Smooth muscle cell (in vitro differentiated cells): ENCODE measurements at regions not wholly inside any gene's neighbourhood (a gene's known extent, or its start where the extent isn't known, plus 50 kb on each side); places are given as distances from the start of the nearest gene placed in this dataset.

Source experiments
- DNase-seq: peaks from one replicate; lab custom pipeline; 2025; ENCODE audit not compliant: unreplicated experiment; lab: John Stamatoyannopoulos, UW
- H2AFZ ChIP-seq: fragments of 200-600 bp; sonication (generic); 2 replicates; pipeline ENCODE4 v1.6.0; 2016; ENCODE audit warnings: antibody characterized with exemption, low read depth, mild to moderate bottlenecking
- H3F3A ChIP-seq: fragments of 200-600 bp; sonication (generic); 2 replicates; pipeline ENCODE4 v1.6.0; 2017; ENCODE audit warnings: antibody characterized with exemption, low read depth
- H3K27ac ChIP-seq: fragments of 200-600 bp; sonication (generic); 2 replicates; pipeline ENCODE4 v1.5.1; 2016; ENCODE audit warnings: low read depth, mild to moderate bottlenecking
- H3K27me3 ChIP-seq: fragments of 200-600 bp; sonication (generic); 2 replicates; pipeline ENCODE4 v1.6.1; 2016; ENCODE audit warnings: low read depth, mild to moderate bottlenecking
- H3K36me3 ChIP-seq: fragments of 200-600 bp; sonication (generic); 2 replicates; pipeline ENCODE4 v1.5.1; 2016; ENCODE audit warnings: low read depth
- H3K4me1 ChIP-seq: fragments of 200-600 bp; sonication (generic); 2 replicates; pipeline ENCODE4 v1.5.1; 2016; ENCODE audit warnings: low read depth
- H3K4me2 ChIP-seq: fragments of 200-600 bp; sonication (generic); 2 replicates; pipeline ENCODE4 v1.6.0; 2016; ENCODE audit warnings: mild to moderate bottlenecking
- H3K4me3 ChIP-seq: fragments of 200-600 bp; sonication (generic); 2 replicates; pipeline ENCODE4 v1.5.1; 2016; ENCODE audit warnings: mild to moderate bottlenecking
- H3K79me2 ChIP-seq: fragments of 200-600 bp; sonication (generic); 2 replicates; pipeline ENCODE4 v1.6.0; 2016; ENCODE audit warnings: low read depth, mild to moderate bottlenecking
- H3K9ac ChIP-seq: fragments of 200-600 bp; sonication (generic); 2 replicates; pipeline ENCODE4 v1.6.0; 2016; ENCODE audit warnings: low read depth
- H3K9me3 ChIP-seq: fragments of 200-600 bp; sonication (generic); replicated peaks from 2 replicates; pipeline ENCODE4 v1.5.1; 2016; ENCODE audit warnings: low read depth
- H4K20me1 ChIP-seq: fragments of 200-600 bp; sonication (generic); 2 replicates; pipeline ENCODE4 v1.6.0; 2016; ENCODE audit warnings: low read depth
- WGBS: methylation state at CpG from one replicate; pipeline ENCODE4 v1.1.7; 2016; ENCODE audit warnings: low lambda C conversion rate; 5-methylcytosine and 5-hydroxymethylcytosine counted together
- TF ChIP-seq, protein P1 (sequence below): fragments of 200-600 bp; sonication (generic); IDR thresholded peaks from 2 replicates; pipeline ENCODE4 v1.5.1; 2017; ENCODE audit warnings: borderline replicate concordance, mild to moderate bottlenecking, antibody characterized with exemption; ENCODE audit not compliant: insufficient read depth, poor library complexity, severe bottlenecking

DNA sequence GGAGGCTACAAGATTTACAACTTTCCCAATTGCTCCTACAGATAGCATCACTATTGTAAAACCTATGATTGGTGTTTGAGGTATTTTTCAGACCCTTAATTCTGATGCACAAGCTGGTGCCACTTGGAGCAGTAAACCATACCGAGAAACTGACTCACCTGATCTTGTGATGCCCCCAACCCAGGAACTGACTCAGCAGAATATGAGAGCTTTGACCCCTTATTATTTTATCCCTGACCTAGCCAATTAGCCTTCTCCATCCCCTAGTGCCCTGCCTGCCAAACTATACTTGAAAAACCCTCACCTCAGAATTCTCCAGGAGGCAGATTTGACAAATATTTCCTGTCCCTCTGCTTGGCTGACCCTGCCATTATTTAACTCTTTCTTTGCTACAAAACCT is 585.9 kb upstream of the GHITM start:
- H3K9me3 ChIP-seq: peaks cover 6% of the 10 kb centered on the region
- no peaks in the 10 kb centered on the region for H3K36me3 ChIP-seq
- no peaks in the 10 kb centered on the region for H3K27me3 ChIP-seq
- H3K4me3 ChIP-seq: no peak overlapping the region
- H3K79me2 ChIP-seq: no peaks in the 10 kb centered on the region
- WGBS: 83% methylated on average over 1 of the region's 1 CpG
- H3K4me1 ChIP-seq: no peaks in the 10 kb centered on the region
- no peaks in the 10 kb centered on the region for H3F3A ChIP-seq
- H3K4me2 ChIP-seq: no peak overlapping the region
- no peak overlapping the region for H3K9ac ChIP-seq
- no peak overlapping the region for H2AFZ ChIP-seq
- TF ChIP-seq, protein P1, sequence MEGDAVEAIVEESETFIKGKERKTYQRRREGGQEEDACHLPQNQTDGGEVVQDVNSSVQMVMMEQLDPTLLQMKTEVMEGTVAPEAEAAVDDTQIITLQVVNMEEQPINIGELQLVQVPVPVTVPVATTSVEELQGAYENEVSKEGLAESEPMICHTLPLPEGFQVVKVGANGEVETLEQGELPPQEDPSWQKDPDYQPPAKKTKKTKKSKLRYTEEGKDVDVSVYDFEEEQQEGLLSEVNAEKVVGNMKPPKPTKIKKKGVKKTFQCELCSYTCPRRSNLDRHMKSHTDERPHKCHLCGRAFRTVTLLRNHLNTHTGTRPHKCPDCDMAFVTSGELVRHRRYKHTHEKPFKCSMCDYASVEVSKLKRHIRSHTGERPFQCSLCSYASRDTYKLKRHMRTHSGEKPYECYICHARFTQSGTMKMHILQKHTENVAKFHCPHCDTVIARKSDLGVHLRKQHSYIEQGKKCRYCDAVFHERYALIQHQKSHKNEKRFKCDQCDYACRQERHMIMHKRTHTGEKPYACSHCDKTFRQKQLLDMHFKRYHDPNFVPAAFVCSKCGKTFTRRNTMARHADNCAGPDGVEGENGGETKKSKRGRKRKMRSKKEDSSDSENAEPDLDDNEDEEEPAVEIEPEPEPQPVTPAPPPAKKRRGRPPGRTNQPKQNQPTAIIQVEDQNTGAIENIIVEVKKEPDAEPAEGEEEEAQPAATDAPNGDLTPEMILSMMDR: no peak
- no peak for DNase-seq
- no peak overlapping the region for H3K27ac ChIP-seq
- no peaks in the 10 kb centered on the region for H4K20me1 ChIP-seq

DNA sequence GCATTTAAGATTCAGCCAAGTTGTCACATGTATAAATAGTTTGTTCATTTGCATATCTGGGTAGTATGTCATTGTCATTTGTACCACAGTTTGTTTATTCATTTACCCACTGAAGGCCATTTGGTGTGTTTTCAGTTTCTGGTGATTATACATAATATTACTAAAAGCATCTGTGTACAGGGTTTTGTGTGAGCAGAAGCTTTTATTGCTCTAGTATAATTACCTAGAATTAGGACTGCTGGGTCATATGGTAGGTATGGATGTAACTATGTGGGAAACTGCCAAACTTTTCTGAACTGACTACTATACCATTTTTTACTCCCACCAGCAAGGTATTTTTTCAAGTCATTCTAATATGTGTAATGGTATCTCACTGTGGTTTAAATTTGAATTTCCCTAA is 584.0 kb upstream of the GHITM start:
- no peak for DNase-seq
- Histone ChIP-seq H2AFZ (no peak overlapping the region), H3K4me2 (no peak overlapping the region), H3F3A (no peaks in the 10 kb centered on the region), H4K20me1 (no peaks in the 10 kb centered on the region), H3K27me3 (no peaks in the 10 kb centered on the region), H3K4me3 (no peak overlapping the region), H3K27ac (no peak overlapping the region), H3K9me3 (no peaks in the 10 kb centered on the region), H3K36me3 (no peaks in the 10 kb centered on the region), H3K9ac (no peak overlapping the region), H3K79me2 (no peaks in the 10 kb centered on the region), H3K4me1 (no peaks in the 10 kb centered on the region)
- TF ChIP-seq, protein P1: no peak

DNA sequence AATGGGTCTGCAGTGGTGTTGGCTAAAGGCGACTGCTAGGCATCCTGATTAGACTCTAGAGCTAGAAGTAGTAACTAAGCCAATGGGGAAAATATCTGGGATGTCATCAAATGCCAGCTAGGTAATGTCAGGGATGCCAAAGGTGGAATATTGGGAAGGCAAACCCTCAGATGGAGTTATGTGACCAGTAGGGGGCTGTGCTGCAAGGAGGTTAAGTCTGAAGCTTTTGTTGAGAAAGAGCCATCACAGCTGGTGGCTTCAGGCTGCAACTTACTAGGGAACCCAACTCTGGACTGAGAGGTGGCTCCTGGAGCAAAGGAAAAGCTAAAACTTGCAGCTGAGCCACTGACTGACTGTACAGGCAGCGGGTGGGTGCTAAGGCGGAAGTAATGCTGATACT is 576.9 kb upstream of the GHITM start:
- 97% methylated on average over 3 of the region's 3 CpGs for WGBS
- H3K27ac ChIP-seq: no peak overlapping the region
- no peak overlapping the region for H3K4me2 ChIP-seq
- H3K9me3 ChIP-seq: no peaks in the 10 kb centered on the region
- no peaks in the 10 kb centered on the region for H3K79me2 ChIP-seq
- H2AFZ ChIP-seq: no peak overlapping the region
- no peak for DNase-seq
- no peaks in the 10 kb centered on the region for H4K20me1 ChIP-seq
- no peaks in the 10 kb centered on the region for H3K27me3 ChIP-seq
- H3K9ac ChIP-seq: no peak overlapping the region
- TF ChIP-seq, protein P1: no peak
- no peaks in the 10 kb centered on the region for H3K36me3 ChIP-seq
- no peak overlapping the region for H3K4me3 ChIP-seq
- no peaks in the 10 kb centered on the region for H3F3A ChIP-seq
- no peaks in the 10 kb centered on the region for H3K4me1 ChIP-seq

DNA sequence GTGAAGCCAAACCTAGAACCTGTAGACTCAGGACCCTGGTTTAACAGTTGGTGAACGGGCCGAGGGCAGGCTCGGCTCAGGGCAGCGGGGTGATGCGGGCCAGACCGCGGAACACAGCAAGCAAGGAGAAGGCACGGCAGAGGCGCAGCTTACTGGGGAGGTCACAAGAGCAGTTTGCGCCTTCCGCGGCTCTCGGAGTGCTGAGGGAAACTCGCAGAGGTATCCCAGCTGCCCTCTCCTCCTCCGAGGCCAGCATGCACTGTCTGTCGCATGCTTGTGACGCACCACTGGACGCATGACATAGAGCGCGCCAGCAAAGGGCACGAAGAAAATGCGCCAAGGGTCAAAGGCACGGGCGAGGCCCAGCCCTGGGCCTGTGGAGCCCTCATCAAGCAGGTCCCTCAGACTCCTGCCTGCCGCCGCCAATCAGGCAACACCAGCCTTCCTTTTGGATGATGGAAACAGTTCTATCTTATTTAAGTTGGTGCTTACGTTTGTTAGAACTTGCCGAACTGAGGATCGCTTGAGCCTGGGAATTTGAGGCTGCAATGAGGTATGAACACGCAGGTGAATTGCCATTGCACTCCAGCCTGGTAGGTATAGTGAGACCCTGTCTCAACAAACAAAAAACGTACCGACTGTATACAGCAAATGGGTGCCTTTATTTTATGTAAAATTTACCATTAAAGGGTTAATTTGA is 574.3 kb upstream of the GHITM start:
- Histone ChIP-seq H4K20me1 (no peaks in the 10 kb centered on the region), H3K27ac (no peak overlapping the region), H3K9me3 (no peaks in the 10 kb centered on the region), H3K4me3 (no peak overlapping the region), H2AFZ (no peak overlapping the region), H3K27me3 (no peaks in the 10 kb centered on the region), H3K79me2 (no peaks in the 10 kb centered on the region), H3K36me3 (no peaks in the 10 kb centered on the region), H3K4me1 (no peaks in the 10 kb centered on the region), H3F3A (no peaks in the 10 kb centered on the region), H3K4me2 (no peak overlapping the region), H3K9ac (no peak overlapping the region)
- TF ChIP-seq, protein P1: no peak
- 96% methylated on average over 32 of the region's 32 CpGs for WGBS
- DNase-seq: no peak
